ENCODE measurements at regions not wholly inside any gene's neighbourhood (a gene's known extent, or its start where the extent isn't known, plus 50 kb on each side); places are given as distances from the start of the nearest gene placed in this dataset.

- Histone ChIP-seq H3K9me3 (ENCODE audit: control insufficient read depth, low read depth, low read length) (no peaks in the 10 kb centered on the region), H3K9ac (ENCODE audit: low read length) (no peak overlapping the region), H3K4me1 (ENCODE audit: control insufficient read depth, low read depth, low read length) (no peaks in the 10 kb centered on the region), H3K27ac (ENCODE audit: low read length) (no peak overlapping the region), H3K4me3 (ENCODE audit: low read length) (no peak overlapping the region), H3K36me3 (ENCODE audit: control insufficient read depth, low read depth, low read length) (no peaks in the 10 kb centered on the region), H3K27me3 (ENCODE audit: control insufficient read depth, insufficient read depth, low read length) (no peaks in the 10 kb centered on the region)
These were observed 224.3 kb downstream of the TTLL2 start for GRCh38 chr6:167549213-167549612.

- no peak overlapping the region for H3K27ac ChIP-seq (ENCODE audit: low read length)
- no peaks in the 10 kb centered on the region for H3K27me3 ChIP-seq (ENCODE audit: control insufficient read depth, insufficient read depth, low read length)
- no peak overlapping the region for H3K9ac ChIP-seq (ENCODE audit: low read length)
- no peak overlapping the region for H3K4me3 ChIP-seq (ENCODE audit: low read length)
- H3K9me3 ChIP-seq (ENCODE audit: control insufficient read depth, low read depth, low read length) = no peaks in the 10 kb centered on the region
- no peaks in the 10 kb centered on the region for H3K4me1 ChIP-seq (ENCODE audit: control insufficient read depth, low read depth, low read length)
- H3K36me3 ChIP-seq (ENCODE audit: control insufficient read depth, low read depth, low read length) = no peaks in the 10 kb centered on the region
These were observed 226.2 kb downstream of the TTLL2 start for GRCh38 chr6:167550941-167551627.

- H3K4me3 ChIP-seq (ENCODE audit: low read length) = no peak overlapping the region
- no peak overlapping the region for H3K9ac ChIP-seq (ENCODE audit: low read length)
- no peaks in the 10 kb centered on the region for H3K9me3 ChIP-seq (ENCODE audit: control insufficient read depth, low read depth, low read length)
- H3K27ac ChIP-seq (ENCODE audit: low read length) = no peak overlapping the region
- H3K27me3 ChIP-seq (ENCODE audit: control insufficient read depth, insufficient read depth, low read length) = no peaks in the 10 kb centered on the region
- H3K4me1 ChIP-seq (ENCODE audit: control insufficient read depth, low read depth, low read length) = no peaks in the 10 kb centered on the region
- H3K36me3 ChIP-seq (ENCODE audit: control insufficient read depth, low read depth, low read length) = no peaks in the 10 kb centered on the region
These were observed 226.9 kb downstream of the TTLL2 start for GRCh38 chr6:167551628-167552257.

- Histone ChIP-seq H3K4me3 (ENCODE audit: low read length) (no peak overlapping the region), H3K4me1 (ENCODE audit: control insufficient read depth, low read depth, low read length) (no peaks in the 10 kb centered on the region), H3K9me3 (ENCODE audit: control insufficient read depth, low read depth, low read length) (no peaks in the 10 kb centered on the region), H3K36me3 (ENCODE audit: control insufficient read depth, low read depth, low read length) (no peaks in the 10 kb centered on the region), H3K9ac (ENCODE audit: low read length) (no peak overlapping the region), H3K27ac (ENCODE audit: low read length) (no peak overlapping the region), H3K27me3 (ENCODE audit: control insufficient read depth, insufficient read depth, low read length) (no peaks in the 10 kb centered on the region)
These were observed 227.4 kb downstream of the TTLL2 start for GRCh38 chr6:167552258-167552630.

- Histone ChIP-seq H3K36me3 (ENCODE audit: control insufficient read depth, low read depth, low read length) (no peaks in the 10 kb centered on the region), H3K27ac (ENCODE audit: low read length) (no peak overlapping the region), H3K9me3 (ENCODE audit: control insufficient read depth, low read depth, low read length) (no peaks in the 10 kb centered on the region), H3K4me3 (ENCODE audit: low read length) (no peak overlapping the region), H3K9ac (ENCODE audit: low read length) (no peak overlapping the region), H3K4me1 (ENCODE audit: control insufficient read depth, low read depth, low read length) (no peaks in the 10 kb centered on the region), H3K27me3 (ENCODE audit: control insufficient read depth, insufficient read depth, low read length) (no peaks in the 10 kb centered on the region)
These were observed 228.3 kb downstream of the TTLL2 start for GRCh38 chr6:167552961-167553735.

- no peak overlapping the region for H3K4me3 ChIP-seq (ENCODE audit: low read length)
- no peaks in the 10 kb centered on the region for H3K27me3 ChIP-seq (ENCODE audit: control insufficient read depth, insufficient read depth, low read length)
- no peaks in the 10 kb centered on the region for H3K36me3 ChIP-seq (ENCODE audit: control insufficient read depth, low read depth, low read length)
- no peaks in the 10 kb centered on the region for H3K9me3 ChIP-seq (ENCODE audit: control insufficient read depth, low read depth, low read length)
- no peak overlapping the region for H3K9ac ChIP-seq (ENCODE audit: low read length)
- H3K27ac ChIP-seq (ENCODE audit: low read length) = no peak overlapping the region
- H3K4me1 ChIP-seq (ENCODE audit: control insufficient read depth, low read depth, low read length) = no peaks in the 10 kb centered on the region
These were observed 228.8 kb downstream of the TTLL2 start for GRCh38 chr6:167553736-167554119.

GRCh38 chr6:167554854-167555253 lies 230.0 kb downstream of the TTLL2 start:
- no peaks in the 10 kb centered on the region for H3K36me3 ChIP-seq (ENCODE audit: control insufficient read depth, low read depth, low read length)
- H3K9ac ChIP-seq (ENCODE audit: low read length) = no peak overlapping the region
- no peaks in the 10 kb centered on the region for H3K9me3 ChIP-seq (ENCODE audit: control insufficient read depth, low read depth, low read length)
- no peaks in the 10 kb centered on the region for H3K27me3 ChIP-seq (ENCODE audit: control insufficient read depth, insufficient read depth, low read length)
- no peak overlapping the region for H3K4me3 ChIP-seq (ENCODE audit: low read length)
- H3K27ac ChIP-seq (ENCODE audit: low read length) = no peak overlapping the region
- H3K4me1 ChIP-seq (ENCODE audit: control insufficient read depth, low read depth, low read length) = no peaks in the 10 kb centered on the region

GRCh38 chr6:167555836-167556235 lies 230.9 kb downstream of the TTLL2 start:
- Histone ChIP-seq H3K27ac (ENCODE audit: low read length) (no peak overlapping the region), H3K4me3 (ENCODE audit: low read length) (no peak overlapping the region), H3K4me1 (ENCODE audit: control insufficient read depth, low read depth, low read length) (no peaks in the 10 kb centered on the region), H3K9me3 (ENCODE audit: control insufficient read depth, low read depth, low read length) (no peaks in the 10 kb centered on the region), H3K9ac (ENCODE audit: low read length) (no peak overlapping the region), H3K36me3 (ENCODE audit: control insufficient read depth, low read depth, low read length) (no peaks in the 10 kb centered on the region), H3K27me3 (ENCODE audit: control insufficient read depth, insufficient read depth, low read length) (no peaks in the 10 kb centered on the region)

- Histone ChIP-seq H3K9ac (ENCODE audit: low read length) (no peak overlapping the region), H3K27ac (ENCODE audit: low read length) (no peak overlapping the region), H3K4me1 (ENCODE audit: control insufficient read depth, low read depth, low read length) (no peaks in the 10 kb centered on the region), H3K4me3 (ENCODE audit: low read length) (no peak overlapping the region), H3K36me3 (ENCODE audit: control insufficient read depth, low read depth, low read length) (no peaks in the 10 kb centered on the region), H3K27me3 (ENCODE audit: control insufficient read depth, insufficient read depth, low read length) (no peaks in the 10 kb centered on the region), H3K9me3 (ENCODE audit: control insufficient read depth, low read depth, low read length) (no peaks in the 10 kb centered on the region)
These were observed 232.8 kb downstream of the TTLL2 start for GRCh38 chr6:167557675-167558074.

GRCh38 chr6:167558246-167559177 lies 233.6 kb downstream of the TTLL2 start:
- Histone ChIP-seq H3K4me1 (ENCODE audit: control insufficient read depth, low read depth, low read length) (no peaks in the 10 kb centered on the region), H3K4me3 (ENCODE audit: low read length) (no peak overlapping the region), H3K9ac (ENCODE audit: low read length) (no peak overlapping the region), H3K9me3 (ENCODE audit: control insufficient read depth, low read depth, low read length) (no peaks in the 10 kb centered on the region), H3K27ac (ENCODE audit: low read length) (no peak overlapping the region), H3K36me3 (ENCODE audit: control insufficient read depth, low read depth, low read length) (no peaks in the 10 kb centered on the region), H3K27me3 (ENCODE audit: control insufficient read depth, insufficient read depth, low read length) (no peaks in the 10 kb centered on the region)
